Liver (tissue), 7 donors: ENCODE measurements at regions not wholly inside any gene's neighbourhood (a gene's known extent, or its start where the extent isn't known, plus 50 kb on each side); places are given as distances from the start of the nearest gene placed in this dataset.

ENCODE experiments used
- DNase-seq: peaks from one replicate; pipeline ENCODE4 v3.0.0-alpha.2; 2017; ENCODE audit warnings: low spot score
- H3K27ac ChIP-seq, 2 donors: one replicate each; pipeline ENCODE4 v1.7.0; 2013; ENCODE audit warnings: inconsistent platforms in 2 of 2, low read length in 2 of 2, control low read depth in 1 of 2, low read depth in 1 of 2, mild to moderate bottlenecking in 1 of 2
- H3K27me3 ChIP-seq, 4 donors: one replicate each; pipeline versions ENCODE4 v1.6.1 to v1.7.0; 2013; ENCODE audit warnings: low read length in 3 of 4, inconsistent platforms in 1 of 4, mild to moderate bottlenecking in 1 of 4, moderate library complexity in 1 of 4; ENCODE audit not compliant: control insufficient read depth in 4 of 4, insufficient read depth in 4 of 4
- H3K36me3 ChIP-seq, 4 donors: one replicate each; pipeline versions ENCODE4 v1.6.1 to v1.7.0; 2013; ENCODE audit warnings: low read length in 3 of 4, mild to moderate bottlenecking in 3 of 4, low read depth in 1 of 4, moderate library complexity in 1 of 4; ENCODE audit not compliant: control insufficient read depth in 4 of 4, insufficient read depth in 3 of 4
- H3K4me1 ChIP-seq, 4 donors: one replicate each; pipeline versions ENCODE4 v1.6.1 to v1.7.0; 2013; ENCODE audit warnings: low read length in 3 of 4, mild to moderate bottlenecking in 3 of 4, moderate library complexity in 1 of 4; ENCODE audit not compliant: control insufficient read depth in 4 of 4, insufficient read depth in 4 of 4
- H3K4me3 ChIP-seq, 3 donors: one replicate each; pipeline versions ENCODE4 v1.6.1 to v1.7.0; 2013; ENCODE audit warnings: low read length in 3 of 3, control low read depth in 1 of 3, low read depth in 1 of 3, mild to moderate bottlenecking in 1 of 3
- H3K9ac ChIP-seq, 2 donors: one replicate each; pipeline ENCODE4 v1.7.0; 2013; ENCODE audit warnings: low read length in 2 of 2, mild to moderate bottlenecking in 2 of 2, moderate library complexity in 2 of 2, control low read depth in 1 of 2, low read depth in 1 of 2
- H3K9me3 ChIP-seq, 4 donors: one replicate each; pipeline versions ENCODE4 v1.6.1 to v1.7.0; 2013; ENCODE audit warnings: low read length in 3 of 4; ENCODE audit not compliant: control insufficient read depth in 4 of 4
- EGR1 ChIP-seq, 2 donors: IDR thresholded peaks; 2 replicates each; pipeline ENCODE4 v1.6.1; 2016 to 2018; ENCODE audit warnings: antibody characterized with exemption in 2 of 2, low read depth in 2 of 2
- FOXA1 ChIP-seq: IDR thresholded peaks from 2 replicates; pipeline ENCODE4 v1.6.1; 2016; ENCODE audit warnings: antibody characterized with exemption
- FOXA2 ChIP-seq: IDR thresholded peaks from 2 replicates; pipeline ENCODE4 v1.6.1; 2016; ENCODE audit warnings: antibody characterized with exemption
- GABPA ChIP-seq, 2 donors: IDR thresholded peaks in 1 of 2; conservative IDR thresholded peaks in 1 of 2; 2 replicates each; pipeline ENCODE4 v1.6.1; 2016; ENCODE audit warnings: antibody characterized with exemption in 2 of 2, mild to moderate bottlenecking in 1 of 2, moderate library complexity in 1 of 2
- HNF4A ChIP-seq, 2 donors: conservative IDR thresholded peaks; 2 replicates each; pipeline ENCODE4 v1.6.1; 2016; ENCODE audit warnings: antibody characterized with exemption in 2 of 2, mild to moderate bottlenecking in 2 of 2
- HNF4G ChIP-seq: IDR thresholded peaks from 2 replicates; pipeline ENCODE4 v1.6.1; 2016; ENCODE audit warnings: antibody characterized with exemption
- JUND ChIP-seq, 2 donors: IDR thresholded peaks; 2 replicates each; pipeline ENCODE4 v1.6.1; 2016; ENCODE audit warnings: antibody characterized with exemption in 2 of 2
- NR2F2 ChIP-seq: IDR thresholded peaks from 2 replicates; pipeline ENCODE4 v1.6.1; 2016; ENCODE audit warnings: antibody characterized with exemption
- RAD21 ChIP-seq, 2 donors: IDR thresholded peaks; 2 replicates each; pipeline ENCODE4 v1.6.1; 2016; ENCODE audit warnings: antibody characterized with exemption in 2 of 2, mild to moderate bottlenecking in 2 of 2
- RXRA ChIP-seq, 2 donors: IDR thresholded peaks; 2 replicates each; pipeline ENCODE4 v1.6.1; 2017 to 2018; ENCODE audit warnings: antibody characterized with exemption in 2 of 2, mild to moderate bottlenecking in 1 of 2
- SP1 ChIP-seq: IDR thresholded peaks from 2 replicates; pipeline ENCODE4 v1.6.1; 2018; ENCODE audit warnings: antibody characterized with exemption, mild to moderate bottlenecking
- TAF1 ChIP-seq: conservative IDR thresholded peaks from 2 replicates; pipeline ENCODE4 v1.6.1; 2016; ENCODE audit warnings: antibody characterized with exemption, mild to moderate bottlenecking
- YY1 ChIP-seq: IDR thresholded peaks from 2 replicates; pipeline ENCODE4 v1.6.1; 2016; ENCODE audit warnings: antibody characterized with exemption, mild to moderate bottlenecking
- TF ChIP-seq, protein P1 (sequence below): IDR thresholded peaks from 2 replicates; pipeline ENCODE4 v1.6.1; 2016; ENCODE audit warnings: antibody characterized with exemption
- TF ChIP-seq, protein P2 (sequence below): IDR thresholded peaks from 2 replicates; pipeline ENCODE4 v1.6.1; 2016; ENCODE audit warnings: antibody characterized with exemption, mild to moderate bottlenecking
- TF ChIP-seq, protein P3 (sequence below): IDR thresholded peaks from 2 replicates; pipeline ENCODE4 v1.6.1; 2016; ENCODE audit warnings: antibody characterized with exemption
- TF ChIP-seq, protein P4 (sequence below): IDR thresholded peaks from 2 replicates; pipeline ENCODE4 v1.6.1; 2016; ENCODE audit warnings: antibody characterized with exemption
- TF ChIP-seq, protein P5 (sequence below): fragments of 150-350 bp; IDR thresholded peaks from 2 replicates; pipeline ENCODE4 v1.5.1; 2017; ENCODE audit warnings: improper control_type of control experiment, low read depth, low read length; ENCODE audit not compliant: missing input control
- donor health status: healthy.
- donor health status: healthy.
- donor health status: healthy.
- donor health status: healthy.

DNA sequence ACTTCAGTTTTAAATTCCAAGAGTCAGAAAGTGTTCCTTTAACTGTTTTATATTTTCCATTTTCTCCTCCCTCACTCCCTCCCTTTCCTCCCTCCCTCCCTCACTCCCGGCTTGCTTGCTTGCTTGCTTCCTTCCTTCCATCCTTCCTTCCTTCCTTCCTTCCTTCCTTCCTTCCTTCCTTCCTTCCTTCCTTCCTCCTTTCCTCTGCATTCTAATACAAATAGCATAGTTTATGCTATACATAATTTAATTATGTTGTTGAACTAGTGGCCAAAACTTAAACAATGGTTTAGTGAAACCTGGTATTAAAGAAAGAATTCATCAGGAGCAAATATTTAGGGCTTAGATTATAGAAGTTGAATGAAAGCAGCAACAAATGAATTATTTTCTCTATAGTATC is 188.5 kb upstream of the OLFM3 start (continued):
- TF ChIP-seq, protein P1, sequence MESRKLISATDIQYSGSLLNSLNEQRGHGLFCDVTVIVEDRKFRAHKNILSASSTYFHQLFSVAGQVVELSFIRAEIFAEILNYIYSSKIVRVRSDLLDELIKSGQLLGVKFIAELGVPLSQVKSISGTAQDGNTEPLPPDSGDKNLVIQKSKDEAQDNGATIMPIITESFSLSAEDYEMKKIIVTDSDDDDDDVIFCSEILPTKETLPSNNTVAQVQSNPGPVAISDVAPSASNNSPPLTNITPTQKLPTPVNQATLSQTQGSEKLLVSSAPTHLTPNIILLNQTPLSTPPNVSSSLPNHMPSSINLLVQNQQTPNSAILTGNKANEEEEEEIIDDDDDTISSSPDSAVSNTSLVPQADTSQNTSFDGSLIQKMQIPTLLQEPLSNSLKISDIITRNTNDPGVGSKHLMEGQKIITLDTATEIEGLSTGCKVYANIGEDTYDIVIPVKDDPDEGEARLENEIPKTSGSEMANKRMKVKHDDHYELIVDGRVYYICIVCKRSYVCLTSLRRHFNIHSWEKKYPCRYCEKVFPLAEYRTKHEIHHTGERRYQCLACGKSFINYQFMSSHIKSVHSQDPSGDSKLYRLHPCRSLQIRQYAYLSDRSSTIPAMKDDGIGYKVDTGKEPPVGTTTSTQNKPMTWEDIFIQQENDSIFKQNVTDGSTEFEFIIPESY: no peak
- TF ChIP-seq HNF4G (no peak), FOXA1 (no peak)

DNA sequence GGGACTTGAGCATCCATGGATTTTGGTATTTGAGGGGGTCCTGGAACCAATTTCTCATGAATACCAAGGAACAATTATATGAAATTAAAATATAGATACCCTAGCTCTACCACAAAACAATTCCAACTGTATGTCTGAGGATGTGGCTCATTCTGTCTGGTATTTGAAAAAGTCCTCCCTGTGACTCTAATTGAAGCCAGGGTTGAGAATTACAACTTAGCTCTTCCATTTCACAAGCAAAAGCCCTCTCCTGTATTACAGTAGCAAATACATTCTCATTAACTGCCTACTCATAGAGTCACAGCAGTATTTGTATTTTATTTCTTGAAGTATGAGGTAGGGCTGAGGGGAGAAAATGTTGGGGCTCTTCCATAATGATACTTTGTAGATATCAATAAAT is 187.8 kb upstream of the OLFM3 start:
- Histone ChIP-seq H3K4me3 (no peak overlapping the region), H3K4me1 (no peaks in the 10 kb centered on the region), H3K36me3 (no peaks in the 10 kb centered on the region), H3K9ac (no peak overlapping the region), H3K27ac (no peak overlapping the region), H3K27me3 (no peaks in the 10 kb centered on the region), H3K9me3 (no peaks in the 10 kb centered on the region)
- TF ChIP-seq YY1 (no peak), FOXA1 (no peak), NR2F2 (no peak), HNF4A (conservative IDR thresholded peaks at IDR 0.05) (no peak), EGR1 (IDR thresholded peaks at IDR 0.05; ENCODE audit: low read depth in 2 of 2) (no peak), FOXA2 (no peak), HNF4G (no peak), RXRA (IDR thresholded peaks at IDR 0.05) (no peak), TAF1 (no peak), JUND (IDR thresholded peaks at IDR 0.05) (no peak), SP1 (no peak), GABPA (IDR thresholded peaks at IDR 0.05 in 1 of 2, conservative IDR thresholded peaks at IDR 0.05 in 1 of 2) (no peak), RAD21 (IDR thresholded peaks at IDR 0.05) (no peak)
- TF ChIP-seq, protein P2, sequence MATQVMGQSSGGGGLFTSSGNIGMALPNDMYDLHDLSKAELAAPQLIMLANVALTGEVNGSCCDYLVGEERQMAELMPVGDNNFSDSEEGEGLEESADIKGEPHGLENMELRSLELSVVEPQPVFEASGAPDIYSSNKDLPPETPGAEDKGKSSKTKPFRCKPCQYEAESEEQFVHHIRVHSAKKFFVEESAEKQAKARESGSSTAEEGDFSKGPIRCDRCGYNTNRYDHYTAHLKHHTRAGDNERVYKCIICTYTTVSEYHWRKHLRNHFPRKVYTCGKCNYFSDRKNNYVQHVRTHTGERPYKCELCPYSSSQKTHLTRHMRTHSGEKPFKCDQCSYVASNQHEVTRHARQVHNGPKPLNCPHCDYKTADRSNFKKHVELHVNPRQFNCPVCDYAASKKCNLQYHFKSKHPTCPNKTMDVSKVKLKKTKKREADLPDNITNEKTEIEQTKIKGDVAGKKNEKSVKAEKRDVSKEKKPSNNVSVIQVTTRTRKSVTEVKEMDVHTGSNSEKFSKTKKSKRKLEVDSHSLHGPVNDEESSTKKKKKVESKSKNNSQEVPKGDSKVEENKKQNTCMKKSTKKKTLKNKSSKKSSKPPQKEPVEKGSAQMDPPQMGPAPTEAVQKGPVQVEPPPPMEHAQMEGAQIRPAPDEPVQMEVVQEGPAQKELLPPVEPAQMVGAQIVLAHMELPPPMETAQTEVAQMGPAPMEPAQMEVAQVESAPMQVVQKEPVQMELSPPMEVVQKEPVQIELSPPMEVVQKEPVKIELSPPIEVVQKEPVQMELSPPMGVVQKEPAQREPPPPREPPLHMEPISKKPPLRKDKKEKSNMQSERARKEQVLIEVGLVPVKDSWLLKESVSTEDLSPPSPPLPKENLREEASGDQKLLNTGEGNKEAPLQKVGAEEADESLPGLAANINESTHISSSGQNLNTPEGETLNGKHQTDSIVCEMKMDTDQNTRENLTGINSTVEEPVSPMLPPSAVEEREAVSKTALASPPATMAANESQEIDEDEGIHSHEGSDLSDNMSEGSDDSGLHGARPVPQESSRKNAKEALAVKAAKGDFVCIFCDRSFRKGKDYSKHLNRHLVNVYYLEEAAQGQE: no peak
- TF ChIP-seq, protein P3, sequence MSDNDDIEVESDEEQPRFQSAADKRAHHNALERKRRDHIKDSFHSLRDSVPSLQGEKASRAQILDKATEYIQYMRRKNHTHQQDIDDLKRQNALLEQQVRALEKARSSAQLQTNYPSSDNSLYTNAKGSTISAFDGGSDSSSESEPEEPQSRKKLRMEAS: no peak
- TF ChIP-seq, protein P1: no peak
- TF ChIP-seq, protein P4, sequence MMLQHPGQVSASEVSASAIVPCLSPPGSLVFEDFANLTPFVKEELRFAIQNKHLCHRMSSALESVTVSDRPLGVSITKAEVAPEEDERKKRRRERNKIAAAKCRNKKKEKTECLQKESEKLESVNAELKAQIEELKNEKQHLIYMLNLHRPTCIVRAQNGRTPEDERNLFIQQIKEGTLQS: no peak
- TF ChIP-seq, protein P5, sequence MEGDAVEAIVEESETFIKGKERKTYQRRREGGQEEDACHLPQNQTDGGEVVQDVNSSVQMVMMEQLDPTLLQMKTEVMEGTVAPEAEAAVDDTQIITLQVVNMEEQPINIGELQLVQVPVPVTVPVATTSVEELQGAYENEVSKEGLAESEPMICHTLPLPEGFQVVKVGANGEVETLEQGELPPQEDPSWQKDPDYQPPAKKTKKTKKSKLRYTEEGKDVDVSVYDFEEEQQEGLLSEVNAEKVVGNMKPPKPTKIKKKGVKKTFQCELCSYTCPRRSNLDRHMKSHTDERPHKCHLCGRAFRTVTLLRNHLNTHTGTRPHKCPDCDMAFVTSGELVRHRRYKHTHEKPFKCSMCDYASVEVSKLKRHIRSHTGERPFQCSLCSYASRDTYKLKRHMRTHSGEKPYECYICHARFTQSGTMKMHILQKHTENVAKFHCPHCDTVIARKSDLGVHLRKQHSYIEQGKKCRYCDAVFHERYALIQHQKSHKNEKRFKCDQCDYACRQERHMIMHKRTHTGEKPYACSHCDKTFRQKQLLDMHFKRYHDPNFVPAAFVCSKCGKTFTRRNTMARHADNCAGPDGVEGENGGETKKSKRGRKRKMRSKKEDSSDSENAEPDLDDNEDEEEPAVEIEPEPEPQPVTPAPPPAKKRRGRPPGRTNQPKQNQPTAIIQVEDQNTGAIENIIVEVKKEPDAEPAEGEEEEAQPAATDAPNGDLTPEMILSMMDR: no peak
- DNase-seq: no peak
